Esophagus muscularis mucosa (tissue), 4 donors: ENCODE measurements at regions not wholly inside any gene's neighbourhood (a gene's known extent, or its start where the extent isn't known, plus 50 kb on each side); places are given as distances from the start of the nearest gene placed in this dataset.

ENCODE experiments used
- DNase-seq: peaks from one replicate; pipeline ENCODE4 v3.0.0-alpha.2; 2017; ENCODE audit errors: extremely low spot score
- H3K27ac ChIP-seq, 4 donors: fragments of 200-600 bp; sonication (generic); replicated peaks in 1 of 4; 1 replicate in 3 of 4; 2 replicates in 1 of 4; pipeline ENCODE4 v1.5.1; 2016 to 2019; ENCODE audit warnings: mild to moderate bottlenecking in 1 of 4
- H3K27me3 ChIP-seq, 4 donors: fragments of 200-600 bp; sonication (generic); one replicate each; pipeline versions ENCODE4 v1.5.1 to v1.6.0; 2016 to 2019
- H3K36me3 ChIP-seq, 4 donors: fragments of 200-600 bp; sonication (generic); one replicate each; pipeline ENCODE4 v1.5.1; 2016 to 2019
- H3K4me1 ChIP-seq, 4 donors: fragments of 200-600 bp; sonication (generic); one replicate each; pipeline ENCODE4 v1.5.1; 2016 to 2019
- H3K4me3 ChIP-seq, 4 donors: fragments of 200-600 bp; sonication (generic); 1 replicate in 2 of 4; 2 replicates in 2 of 4; pipeline ENCODE4 v1.5.1; 2016 to 2019; ENCODE audit warnings: mild to moderate bottlenecking in 4 of 4, moderate library complexity in 1 of 4
- H3K9me3 ChIP-seq, 4 donors: fragments of 200-600 bp; sonication (generic); 1 replicate in 3 of 4; 2 replicates in 1 of 4; pipeline ENCODE4 v1.5.1; 2016 to 2019
- EP300 ChIP-seq: sonication (generic); formaldehyde crosslinking; IDR thresholded peaks from one replicate; pipeline ENCODE4 v1.6.1; 2017; ENCODE audit warnings: antibody characterized with exemption
- POLR2A ChIP-seq: fragments of 450-650 bp; IDR thresholded peaks from one replicate; pipeline ENCODE4 v1.6.1; 2017; ENCODE audit warnings: antibody characterized with exemption, moderate library complexity, mild to moderate bottlenecking, low read depth
- POLR2AphosphoS5 ChIP-seq, 2 donors: sonication (generic); formaldehyde crosslinking; IDR thresholded peaks; one replicate each; pipeline ENCODE4 v1.6.1; 2017; ENCODE audit warnings: antibody characterized with exemption in 2 of 2
- whole genome bisulfite sequencing: methylation state at CpG from one replicate; pipeline ENCODE4 v1.1.5; 2018; 5-methylcytosine and 5-hydroxymethylcytosine counted together
- intact Hi-C: fragments of 100-400 bp; cut with DNase I; formaldehyde crosslinking; loops from one replicate; pipeline ENCODE4 v1.15.1; 2023
- TF ChIP-seq, protein P1 (sequence below), 3 experiments: fragments of 200-600 bp in 2 of 3; fragments of 450-650 bp in 1 of 3; sonication (generic) in 2 of 3; IDR thresholded peaks; one replicate each; pipeline ENCODE4 v1.5.1; 2017 to 2019; ENCODE audit warnings: antibody characterized with exemption in 3 of 3, mild to moderate bottlenecking in 2 of 3, moderate library complexity in 1 of 3

DNA sequence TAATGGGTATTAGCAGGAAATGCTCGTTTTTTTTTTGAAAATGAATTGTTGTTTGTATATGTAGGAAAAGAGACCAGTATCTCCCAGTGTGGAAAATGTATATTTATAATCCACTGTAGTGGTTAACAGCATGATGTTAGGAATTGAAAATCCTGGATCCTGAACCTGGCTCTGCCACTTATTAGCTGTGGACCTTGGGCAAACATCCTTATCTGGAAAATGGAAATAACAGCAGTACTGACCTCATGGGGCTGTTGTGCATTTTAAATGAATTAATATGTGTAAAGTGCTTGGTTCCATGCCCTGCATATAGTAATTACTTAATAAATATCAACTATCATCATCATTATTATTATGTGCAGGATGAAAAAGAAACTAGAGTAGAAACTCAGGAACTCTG is 251.3 kb downstream of the CDCA7 start:
- WGBS: 54% methylated on average over 1 of the region's 1 CpG
- no peak for TF ChIP-seq EP300
- TF ChIP-seq, protein P1, sequence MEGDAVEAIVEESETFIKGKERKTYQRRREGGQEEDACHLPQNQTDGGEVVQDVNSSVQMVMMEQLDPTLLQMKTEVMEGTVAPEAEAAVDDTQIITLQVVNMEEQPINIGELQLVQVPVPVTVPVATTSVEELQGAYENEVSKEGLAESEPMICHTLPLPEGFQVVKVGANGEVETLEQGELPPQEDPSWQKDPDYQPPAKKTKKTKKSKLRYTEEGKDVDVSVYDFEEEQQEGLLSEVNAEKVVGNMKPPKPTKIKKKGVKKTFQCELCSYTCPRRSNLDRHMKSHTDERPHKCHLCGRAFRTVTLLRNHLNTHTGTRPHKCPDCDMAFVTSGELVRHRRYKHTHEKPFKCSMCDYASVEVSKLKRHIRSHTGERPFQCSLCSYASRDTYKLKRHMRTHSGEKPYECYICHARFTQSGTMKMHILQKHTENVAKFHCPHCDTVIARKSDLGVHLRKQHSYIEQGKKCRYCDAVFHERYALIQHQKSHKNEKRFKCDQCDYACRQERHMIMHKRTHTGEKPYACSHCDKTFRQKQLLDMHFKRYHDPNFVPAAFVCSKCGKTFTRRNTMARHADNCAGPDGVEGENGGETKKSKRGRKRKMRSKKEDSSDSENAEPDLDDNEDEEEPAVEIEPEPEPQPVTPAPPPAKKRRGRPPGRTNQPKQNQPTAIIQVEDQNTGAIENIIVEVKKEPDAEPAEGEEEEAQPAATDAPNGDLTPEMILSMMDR (IDR thresholded peaks at IDR 0.05): no peak
- no peak for TF ChIP-seq POLR2AphosphoS5 (IDR thresholded peaks at IDR 0.05)
- TF ChIP-seq POLR2A: no peak
- no peaks in the 10 kb centered on the region for H3K36me3 ChIP-seq
- H3K27ac ChIP-seq: no peak overlapping the region
- H3K27me3 ChIP-seq: peaks cover 0 to 4% (median 0%) of the 10 kb centered on the region in 4 donors
- no peak overlapping the region for H3K4me3 ChIP-seq
- H3K9me3 ChIP-seq: no peaks in the 10 kb centered on the region
- H3K4me1 ChIP-seq: no peaks in the 10 kb centered on the region
- intact Hi-C loops: no loop called here
- DNase-seq: no peak

DNA sequence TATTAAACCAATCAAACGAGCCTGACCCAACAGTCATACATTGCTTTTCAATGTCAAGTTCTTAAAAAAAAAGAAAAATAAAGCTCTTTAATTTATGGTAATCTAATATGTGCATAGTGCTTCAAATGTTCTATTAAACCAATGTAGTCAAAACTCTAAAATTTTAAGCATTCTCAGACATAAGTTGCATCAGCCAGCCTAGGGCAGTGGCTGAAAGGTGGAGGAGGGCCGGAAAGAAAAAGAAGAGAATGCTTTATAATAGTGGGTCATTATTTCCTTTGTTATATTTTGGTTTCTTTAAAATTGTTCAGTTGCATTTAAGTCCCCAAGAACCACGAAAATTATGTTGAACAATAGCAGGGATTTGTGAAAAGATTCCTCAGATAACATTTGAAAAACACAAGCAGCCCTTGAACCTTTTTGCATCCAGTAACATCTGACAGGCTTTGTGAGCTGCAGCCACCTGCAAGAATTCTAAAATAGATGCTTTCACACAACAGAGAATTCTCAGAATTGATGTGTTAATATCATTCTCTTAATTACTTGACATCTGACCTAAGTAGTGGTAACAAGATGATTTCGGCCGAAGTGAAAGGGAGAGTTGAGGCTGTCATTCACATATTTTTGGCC is 252.1 kb downstream of the CDCA7 start:
- no peak for DNase-seq
- TF ChIP-seq POLR2AphosphoS5 (IDR thresholded peaks at IDR 0.05) (no peak), POLR2A (no peak), EP300 (no peak)
- TF ChIP-seq, protein P1 (IDR thresholded peaks at IDR 0.05): no peak
- WGBS: 77% methylated on average over 5 of the region's 5 CpGs
- Histone ChIP-seq H3K27ac (no peak overlapping the region), H3K4me1 (no peaks in the 10 kb centered on the region), H3K9me3 (no peaks in the 10 kb centered on the region), H3K4me3 (no peak overlapping the region), H3K27me3 (peaks cover 0 to 4% (median 0%) of the 10 kb centered on the region in 4 donors), H3K36me3 (no peaks in the 10 kb centered on the region)
- intact Hi-C loops: no loop called here

DNA sequence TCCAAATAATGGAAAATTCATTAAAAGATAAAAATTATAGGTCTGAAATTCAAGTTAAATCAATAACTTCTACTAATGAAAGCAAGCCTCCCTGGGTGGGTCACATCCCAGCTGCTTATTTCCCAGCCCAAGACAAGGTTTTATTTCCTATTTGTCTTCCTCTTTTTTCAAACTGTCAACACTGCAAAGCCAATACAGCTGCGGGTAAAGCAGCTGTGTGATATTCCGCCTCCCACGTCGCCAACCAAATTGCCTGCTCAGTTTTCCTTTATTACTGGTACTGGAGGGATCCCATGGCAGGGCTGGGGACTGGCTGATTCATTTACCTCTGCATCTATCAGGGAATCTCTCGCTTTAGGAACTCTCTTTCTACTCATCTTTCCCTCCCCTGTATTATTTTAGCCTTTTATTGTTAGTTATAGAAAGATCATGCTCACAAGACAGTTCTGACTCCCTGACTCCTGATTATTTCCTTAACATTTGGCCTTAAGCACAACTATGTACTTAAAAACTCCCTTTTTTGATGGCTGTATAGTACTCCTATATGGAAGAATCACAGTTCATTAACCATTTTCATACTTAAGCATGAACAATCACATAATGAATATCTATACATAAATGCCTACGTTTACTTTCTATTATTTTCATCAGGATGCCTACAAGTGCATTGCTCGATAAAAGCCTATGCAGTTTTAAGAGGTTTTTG is 253.1 kb downstream of the CDCA7 start:
- Histone ChIP-seq H3K4me3 (no peak overlapping the region), H3K9me3 (no peaks in the 10 kb centered on the region), H3K4me1 (no peaks in the 10 kb centered on the region), H3K27me3 (peaks cover 0 to 7% (median 0%) of the 10 kb centered on the region in 4 donors), H3K36me3 (no peaks in the 10 kb centered on the region), H3K27ac (no peak overlapping the region)
- 49% methylated on average over 7 of the region's 7 CpGs for WGBS
- no peak for DNase-seq
- intact Hi-C loops: no loop called here
- TF ChIP-seq, protein P1 (IDR thresholded peaks at IDR 0.05): no peak
- no peak for TF ChIP-seq POLR2A
- no peak for TF ChIP-seq POLR2AphosphoS5 (IDR thresholded peaks at IDR 0.05)
- no peak for TF ChIP-seq EP300

DNA sequence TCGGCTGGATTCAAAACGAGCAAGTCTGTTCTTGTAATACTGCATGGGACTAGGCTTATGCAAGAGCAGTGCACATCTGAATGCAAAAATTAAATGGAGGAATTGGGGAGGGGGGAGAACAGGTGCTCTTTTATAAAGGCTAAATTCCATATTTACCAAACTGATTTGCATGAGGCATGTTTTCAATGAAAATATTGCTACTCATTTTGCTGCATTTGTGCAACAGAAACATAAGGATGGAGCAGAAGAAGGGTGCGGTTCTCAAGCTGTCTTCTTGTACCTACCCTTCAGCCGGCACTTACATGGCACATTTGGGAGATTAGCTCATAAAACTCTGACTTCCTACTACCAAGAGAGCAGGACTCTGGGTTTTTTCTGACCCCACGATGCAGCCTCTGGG is 256.4 kb downstream of the CDCA7 start:
- TF ChIP-seq POLR2A (no peak), POLR2AphosphoS5 (IDR thresholded peaks at IDR 0.05) (no peak), EP300 (no peak)
- TF ChIP-seq, protein P1 (IDR thresholded peaks at IDR 0.05): no peak
- Histone ChIP-seq H3K36me3 (no peaks in the 10 kb centered on the region), H3K4me3 (no peak overlapping the region), H3K27me3 (peaks cover 0 to 7% (median 0%) of the 10 kb centered on the region in 4 donors), H3K27ac (no peak overlapping the region), H3K9me3 (no peaks in the 10 kb centered on the region), H3K4me1 (no peaks in the 10 kb centered on the region)
- intact Hi-C loops: no loop called here
- no peak for DNase-seq
- 90% methylated on average over 5 of the region's 5 CpGs for WGBS
